Spleen (tissue), 7 donors: ENCODE measurements at regions not wholly inside any gene's neighbourhood (a gene's known extent, or its start where the extent isn't known, plus 50 kb on each side); places are given as distances from the start of the nearest gene placed in this dataset.
"Not testable (repeated sequence)": the region's sequence is repeated elsewhere in the genome, so short reads cannot be mapped to it uniquely, and the experiment has no call there.

Experiments
- POLR2AphosphoS5 ChIP-seq, 3 donors: sonication (generic); formaldehyde crosslinking; IDR thresholded peaks; one replicate each; pipeline ENCODE4 v1.5.1; 2017; ENCODE audit warnings: antibody characterized with exemption in 3 of 3
- TF ChIP-seq, protein P1 (sequence below), 11 experiments: fragments of 200-600 bp in 7 of 11; fragments of 450-650 bp in 4 of 11; sonication (generic) in 4 of 11; IDR thresholded peaks in 8 of 11; conservative IDR thresholded peaks in 3 of 11; 1 replicate in 7 of 11; 2 replicates in 4 of 11; pipeline versions ENCODE4 v1.4.0 to v1.8.0; 2016 to 2021; ENCODE audit warnings: antibody characterized with exemption in 11 of 11, inconsistent platforms in 4 of 11, mild to moderate bottlenecking in 1 of 11
- donor health status: DM: no; HTN: no; CAD: no; lungs with moderate emphysema.
- donor health status: DM: no; HTN: no; CAD: no.
- donor health status: DM: no; HTN: no; CAD: no.

GRCh38 chr16:31990261-31990660, 116.7 kb downstream of the ZNF267 start:
- TF ChIP-seq, protein P1, sequence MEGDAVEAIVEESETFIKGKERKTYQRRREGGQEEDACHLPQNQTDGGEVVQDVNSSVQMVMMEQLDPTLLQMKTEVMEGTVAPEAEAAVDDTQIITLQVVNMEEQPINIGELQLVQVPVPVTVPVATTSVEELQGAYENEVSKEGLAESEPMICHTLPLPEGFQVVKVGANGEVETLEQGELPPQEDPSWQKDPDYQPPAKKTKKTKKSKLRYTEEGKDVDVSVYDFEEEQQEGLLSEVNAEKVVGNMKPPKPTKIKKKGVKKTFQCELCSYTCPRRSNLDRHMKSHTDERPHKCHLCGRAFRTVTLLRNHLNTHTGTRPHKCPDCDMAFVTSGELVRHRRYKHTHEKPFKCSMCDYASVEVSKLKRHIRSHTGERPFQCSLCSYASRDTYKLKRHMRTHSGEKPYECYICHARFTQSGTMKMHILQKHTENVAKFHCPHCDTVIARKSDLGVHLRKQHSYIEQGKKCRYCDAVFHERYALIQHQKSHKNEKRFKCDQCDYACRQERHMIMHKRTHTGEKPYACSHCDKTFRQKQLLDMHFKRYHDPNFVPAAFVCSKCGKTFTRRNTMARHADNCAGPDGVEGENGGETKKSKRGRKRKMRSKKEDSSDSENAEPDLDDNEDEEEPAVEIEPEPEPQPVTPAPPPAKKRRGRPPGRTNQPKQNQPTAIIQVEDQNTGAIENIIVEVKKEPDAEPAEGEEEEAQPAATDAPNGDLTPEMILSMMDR (IDR thresholded peaks at IDR 0.05 in 8 of 11, conservative IDR thresholded peaks at IDR 0.05 in 3 of 11), result not testable (repeated sequence)
- TF ChIP-seq POLR2AphosphoS5 (IDR thresholded peaks at IDR 0.05), result not testable (repeated sequence)
